Neuronal stem cell (in vitro differentiated cells): ENCODE measurements at regions not wholly inside any gene's neighbourhood (a gene's known extent, or its start where the extent isn't known, plus 50 kb on each side); places are given as distances from the start of the nearest gene placed in this dataset.

Experiments
- DNase-seq: peaks from one replicate; pipeline ENCODE4 v3.0.0-alpha.2; 2013; ENCODE audit warnings: low spot score
- H2AFZ ChIP-seq: one replicate; pipeline ENCODE4 v1.6.1; 2013; ENCODE audit warnings: mild to moderate bottlenecking, low read length, inconsistent platforms
- H2AK5ac ChIP-seq: 2 replicates; pipeline ENCODE4 v1.6.1; 2013; ENCODE audit warnings: low read depth, mild to moderate bottlenecking, inconsistent platforms, low read length, moderate library complexity, mixed read lengths
- H2BK120ac ChIP-seq: 2 replicates; pipeline ENCODE4 v1.6.1; 2013; ENCODE audit warnings: low read depth, mild to moderate bottlenecking, inconsistent platforms, low read length, moderate library complexity, mixed read lengths
- H2BK12ac ChIP-seq: one replicate; pipeline ENCODE4 v1.6.1; 2013; ENCODE audit warnings: low read length, inconsistent platforms
- H2BK15ac ChIP-seq: 2 replicates; pipeline ENCODE4 v1.6.1; 2013; ENCODE audit warnings: mild to moderate bottlenecking, low read length, inconsistent platforms, mixed read lengths
- H2BK5ac ChIP-seq: one replicate; pipeline ENCODE4 v1.6.1; 2013; ENCODE audit warnings: inconsistent platforms, mild to moderate bottlenecking, low read length, moderate library complexity
- H3K14ac ChIP-seq: one replicate; pipeline ENCODE4 v1.6.1; 2013; ENCODE audit warnings: low read length, inconsistent platforms
- H3K18ac ChIP-seq: 2 replicates; pipeline ENCODE4 v1.6.1; 2013; ENCODE audit warnings: low read length, inconsistent platforms
- H3K23ac ChIP-seq: 2 replicates; pipeline ENCODE4 v1.6.1; 2013; ENCODE audit warnings: low read depth, mild to moderate bottlenecking, mixed read lengths, low read length, inconsistent platforms; ENCODE audit not compliant: poor library complexity
- H3K27ac ChIP-seq: replicated peaks from 3 replicates; pipeline ENCODE4 v1.5.1; 2013; ENCODE audit warnings: low read length, inconsistent platforms
- H3K27me3 ChIP-seq, 3 experiments: 2 replicates each; pipeline ENCODE4 v1.6.1; 2013; ENCODE audit warnings: low read length in 3 of 3, mild to moderate bottlenecking in 2 of 3, inconsistent platforms in 1 of 3, low read depth in 1 of 3, mixed read lengths in 1 of 3, moderate library complexity in 1 of 3; ENCODE audit not compliant: control insufficient read depth in 3 of 3, insufficient read depth in 3 of 3
- H3K36me3 ChIP-seq, 2 donors: replicated peaks in 1 of 2; 2 replicates each; pipeline ENCODE4 v1.6.1; 2013; ENCODE audit warnings: low read length in 2 of 2; ENCODE audit not compliant: control insufficient read depth in 2 of 2, insufficient read depth in 2 of 2
- H3K4ac ChIP-seq: 2 replicates; pipeline ENCODE4 v1.6.1; 2013; ENCODE audit warnings: inconsistent platforms, mild to moderate bottlenecking, low read length, moderate library complexity
- H3K4me1 ChIP-seq, 2 donors: 1 replicate in 1 of 2; 2 replicates in 1 of 2; pipeline ENCODE4 v1.6.1; 2013; ENCODE audit warnings: low read length in 2 of 2, low read depth in 1 of 2; ENCODE audit not compliant: control insufficient read depth in 2 of 2, insufficient read depth in 1 of 2
- H3K4me2 ChIP-seq: one replicate; pipeline ENCODE4 v1.6.1; 2013; ENCODE audit warnings: mild to moderate bottlenecking, low read length, inconsistent platforms; ENCODE audit not compliant: insufficient read depth, poor library complexity, severe bottlenecking
- H3K4me3 ChIP-seq, 2 donors: 2 replicates each; pipeline ENCODE4 v1.5.1; 2013; ENCODE audit warnings: low read length in 2 of 2, mild to moderate bottlenecking in 2 of 2, inconsistent platforms in 1 of 2, moderate library complexity in 1 of 2
- H3K79me1 ChIP-seq: one replicate; pipeline ENCODE4 v1.6.1; 2013; ENCODE audit warnings: low read depth, mild to moderate bottlenecking, inconsistent platforms, low read length, moderate library complexity
- H3K9ac ChIP-seq: one replicate; pipeline ENCODE4 v1.6.1; 2013; ENCODE audit warnings: mild to moderate bottlenecking, low read depth, low read length, inconsistent platforms; ENCODE audit not compliant: poor library complexity
- H3K9me3 ChIP-seq, 2 donors: replicated peaks in 1 of 2; 2 replicates each; pipeline versions ENCODE3 to v1.6.1; 2013; ENCODE audit warnings: low read length in 2 of 2, mild to moderate bottlenecking in 2 of 2, inconsistent platforms in 1 of 2, low read depth in 1 of 2, mixed read lengths in 1 of 2, moderate library complexity in 1 of 2; ENCODE audit not compliant: control insufficient read depth in 2 of 2, insufficient read depth in 1 of 2
- H4K8ac ChIP-seq: one replicate; pipeline ENCODE4 v1.6.1; 2013; ENCODE audit warnings: low read depth, mild to moderate bottlenecking, inconsistent platforms, low read length, moderate library complexity
- H4K91ac ChIP-seq: one replicate; pipeline ENCODE4 v1.6.1; 2013; ENCODE audit warnings: low read length, low read depth, mild to moderate bottlenecking, inconsistent platforms; ENCODE audit not compliant: poor library complexity
- WGBS, 2 donors: extraction: QIAGEN DNeasy Blood & Tissue Kit; methylation state at CpG; one replicate each; pipeline ENCODE4 v1.1.7; 2013; ENCODE audit warnings: missing lambda C conversion rate in 2 of 2, mixed read lengths in 1 of 2; ENCODE audit not compliant: insufficient read length in 2 of 2, insufficient replicate concordance in 1 of 2; ENCODE audit errors: extremely low coverage in 2 of 2; 5-methylcytosine and 5-hydroxymethylcytosine counted together

GRCh38 chr21:35924714-35925301, 135.5 kb downstream of the SETD4 start:
- Histone ChIP-seq H2BK15ac (no peak overlapping the region), H4K8ac (no peak overlapping the region)

GRCh38 chr21:35923971-35924370, 136.4 kb downstream of the SETD4 start:
- H3K18ac ChIP-seq = no peak overlapping the region

More at GRCh38 chr21:35924714-35925301, 135.5 kb downstream of the SETD4 start:
- Histone ChIP-seq H3K4me2 (no peak overlapping the region), H3K4me1 (no peaks in the 10 kb centered on the region), H3K36me3 (no peaks in the 10 kb centered on the region), H3K9ac (no peak overlapping the region), H2AK5ac (no peak overlapping the region), H3K23ac (no peak overlapping the region), H3K4ac (no peak overlapping the region), H2BK12ac (no peak overlapping the region), H3K27me3 (no peaks in the 10 kb centered on the region), H3K27ac (no peak overlapping the region), H3K9me3 (no peaks in the 10 kb centered on the region), H3K4me3 (no peak overlapping the region), H2BK5ac (no peak overlapping the region), H2AFZ (no peak overlapping the region), H3K14ac (no peak overlapping the region), H3K18ac (no peak overlapping the region), H3K79me1 (no peaks in the 10 kb centered on the region), H4K91ac (no peak overlapping the region), H2BK120ac (no peak overlapping the region)
- no peak for DNase-seq
- no CpG with 5 or more reads among the region's 6 CpGs for WGBS, 2 donors

GRCh38 chr21:35922618-35923017, 137.7 kb downstream of the SETD4 start:
- WGBS, 2 donors = no CpG with 5 or more reads among the region's 5 CpGs

More at GRCh38 chr21:35923971-35924370, 136.4 kb downstream of the SETD4 start:
- no CpG with 5 or more reads among the region's 5 CpGs for WGBS, 2 donors
- Histone ChIP-seq H2BK5ac (no peak overlapping the region), H2AK5ac (no peak overlapping the region), H3K4me2 (no peak overlapping the region), H3K14ac (no peak overlapping the region), H3K9me3 (no peaks in the 10 kb centered on the region), H2BK15ac (peak overlapping the region; percentile 26), H4K8ac (no peak overlapping the region), H3K36me3 (no peaks in the 10 kb centered on the region), H3K9ac (no peak overlapping the region), H3K4ac (no peak overlapping the region), H2BK12ac (no peak overlapping the region), H3K27ac (no peak overlapping the region), H3K23ac (no peak overlapping the region), H3K79me1 (no peaks in the 10 kb centered on the region), H3K27me3 (no peaks in the 10 kb centered on the region), H3K4me3 (no peak overlapping the region), H2BK120ac (no peak overlapping the region), H2AFZ (no peak overlapping the region), H3K4me1 (no peaks in the 10 kb centered on the region), H4K91ac (no peak overlapping the region)
- no peak for DNase-seq

GRCh38 chr21:35921471-35921870, 138.9 kb downstream of the SETD4 start:
- no CpG with 5 or more reads among the region's 2 CpGs for WGBS, 2 donors
- no peak overlapping the region for H3K27ac ChIP-seq

More at GRCh38 chr21:35922618-35923017, 137.7 kb downstream of the SETD4 start:
- no peak overlapping the region for H3K18ac ChIP-seq
- H3K4me2 ChIP-seq = no peak overlapping the region
- H3K9me3 ChIP-seq = no peaks in the 10 kb centered on the region
- H3K79me1 ChIP-seq = no peaks in the 10 kb centered on the region
- H2AFZ ChIP-seq = no peak overlapping the region
- H3K4ac ChIP-seq = no peak overlapping the region
- H4K91ac ChIP-seq = no peak overlapping the region
- H3K23ac ChIP-seq = no peak overlapping the region
- H3K36me3 ChIP-seq = no peaks in the 10 kb centered on the region
- no peak for DNase-seq
- H4K8ac ChIP-seq = no peak overlapping the region
- H3K27me3 ChIP-seq = no peaks in the 10 kb centered on the region
- no peaks in the 10 kb centered on the region for H3K4me1 ChIP-seq
- no peak overlapping the region for H3K4me3 ChIP-seq
- no peak overlapping the region for H2AK5ac ChIP-seq
- no peak overlapping the region for H2BK5ac ChIP-seq
- H2BK12ac ChIP-seq = no peak overlapping the region
- H3K14ac ChIP-seq = no peak overlapping the region
- no peak overlapping the region for H3K9ac ChIP-seq
- H2BK120ac ChIP-seq = no peak overlapping the region
- H2BK15ac ChIP-seq = no peak overlapping the region
- no peak overlapping the region for H3K27ac ChIP-seq

More at GRCh38 chr21:35921471-35921870, 138.9 kb downstream of the SETD4 start:
- Histone ChIP-seq H2BK120ac (no peak overlapping the region), H3K9ac (no peak overlapping the region), H2BK12ac (no peak overlapping the region), H3K4me3 (no peak overlapping the region), H3K4ac (no peak overlapping the region), H3K79me1 (no peaks in the 10 kb centered on the region), H3K4me1 (no peaks in the 10 kb centered on the region), H3K36me3 (no peaks in the 10 kb centered on the region), H4K8ac (no peak overlapping the region), H3K9me3 (no peaks in the 10 kb centered on the region), H3K18ac (no peak overlapping the region), H4K91ac (no peak overlapping the region), H2AFZ (no peak overlapping the region), H3K14ac (no peak overlapping the region), H2AK5ac (no peak overlapping the region), H3K27me3 (no peaks in the 10 kb centered on the region), H2BK5ac (no peak overlapping the region), H3K23ac (no peak overlapping the region), H2BK15ac (no peak overlapping the region), H3K4me2 (no peak overlapping the region)
- no peak for DNase-seq
